ENCODE measurements at regions not wholly inside any gene's neighbourhood (a gene's known extent, or its start where the extent isn't known, plus 50 kb on each side); places are given as distances from the start of the nearest gene placed in this dataset.
"Not testable (repeated sequence)": the region's sequence is repeated elsewhere in the genome, so short reads cannot be mapped to it uniquely, and the experiment has no call there.

- H3K4me1 ChIP-seq (replicated peaks) = no peaks in the 10 kb centered on the region
- 90% methylated on average over 5 of the region's 5 CpGs for WGBS
- no peaks in the 10 kb centered on the region for H3K27me3 ChIP-seq (replicated peaks; ENCODE audit: insufficient read depth)
- no peaks in the 10 kb centered on the region for H3K36me3 ChIP-seq
- intact Hi-C loops (cut with DNase I) = no loop called here
- H3K4me3 ChIP-seq = no peak overlapping the region
- no peak for DNase-seq (ENCODE audit: low spot score)
- no peak overlapping the region for H3K27ac ChIP-seq
- no peaks in the 10 kb centered on the region for H3K9me3 ChIP-seq
- TF ChIP-seq POLR2AphosphoS5 (IDR thresholded peaks at IDR 0.05) (no peak), POLR2A (IDR thresholded peaks at IDR 0.05) (no peak), CTCF (IDR thresholded peaks at IDR 0.05) (no peak)
Measured at GRCh38 chr2:226087505-226088365, 688.2 kb downstream of the NYAP2 start.

- no peaks in the 10 kb centered on the region for H3K9me3 ChIP-seq
- intact Hi-C loops (cut with DNase I) = no loop called here
- H3K4me1 ChIP-seq (replicated peaks) = no peaks in the 10 kb centered on the region
- no peak overlapping the region for H3K27ac ChIP-seq
- no peak overlapping the region for H3K4me3 ChIP-seq
- no peaks in the 10 kb centered on the region for H3K27me3 ChIP-seq (replicated peaks; ENCODE audit: insufficient read depth)
- no peak for DNase-seq (ENCODE audit: low spot score)
- TF ChIP-seq CTCF (IDR thresholded peaks at IDR 0.05) = no peak
- TF ChIP-seq POLR2A (IDR thresholded peaks at IDR 0.05) = no peak
- TF ChIP-seq POLR2AphosphoS5 (IDR thresholded peaks at IDR 0.05) = no peak
- WGBS = 66% methylated on average over 3 of the region's 3 CpGs
- H3K36me3 ChIP-seq = no peaks in the 10 kb centered on the region
Measured at GRCh38 chr2:226087051-226087450, 687.5 kb downstream of the NYAP2 start.

GRCh38 chr2:226086190-226086589 is 686.7 kb downstream of the NYAP2 start:
- DNase-seq (ENCODE audit: low spot score) = no peak
- no peaks in the 10 kb centered on the region for H3K36me3 ChIP-seq
- TF ChIP-seq POLR2A (IDR thresholded peaks at IDR 0.05) (no peak), POLR2AphosphoS5 (IDR thresholded peaks at IDR 0.05) (no peak), CTCF (IDR thresholded peaks at IDR 0.05) (no peak)
- no peaks in the 10 kb centered on the region for H3K4me1 ChIP-seq (replicated peaks)
- H3K27ac ChIP-seq = no peak overlapping the region
- H3K27me3 ChIP-seq (replicated peaks; ENCODE audit: insufficient read depth) = no peaks in the 10 kb centered on the region
- no peaks in the 10 kb centered on the region for H3K9me3 ChIP-seq
- H3K4me3 ChIP-seq = no peak overlapping the region
- WGBS = 39% methylated on average over 1 of the region's 1 CpG
- intact Hi-C loops (cut with DNase I) = no loop called here

- DNase-seq (ENCODE audit: low spot score); H3K9me3 ChIP-seq; H3K27me3 ChIP-seq (replicated peaks; ENCODE audit: insufficient read depth); H3K36me3 ChIP-seq; intact Hi-C loops (cut with DNase I); H3K4me3 ChIP-seq; H3K27ac ChIP-seq; H3K4me1 ChIP-seq (replicated peaks): not testable (repeated sequence)
Measured at GRCh38 chr2:226085425-226085824, 685.9 kb downstream of the NYAP2 start.

GRCh38 chr2:226080334-226080733 is 680.8 kb downstream of the NYAP2 start:
- H3K36me3 ChIP-seq = no peaks in the 10 kb centered on the region
- no peaks in the 10 kb centered on the region for H3K4me1 ChIP-seq (replicated peaks)
- no peak for TF ChIP-seq CTCF (IDR thresholded peaks at IDR 0.05)
- TF ChIP-seq POLR2A (IDR thresholded peaks at IDR 0.05) = no peak
- TF ChIP-seq POLR2AphosphoS5 (IDR thresholded peaks at IDR 0.05) = no peak
- DNase-seq (ENCODE audit: low spot score) = no peak
- no peaks in the 10 kb centered on the region for H3K9me3 ChIP-seq
- intact Hi-C loops (cut with DNase I) = no loop called here
- H3K27ac ChIP-seq = no peak overlapping the region
- no peaks in the 10 kb centered on the region for H3K27me3 ChIP-seq (replicated peaks; ENCODE audit: insufficient read depth)
- H3K4me3 ChIP-seq = no peak overlapping the region
